ENCODE measurements at regions not wholly inside any gene's neighbourhood (a gene's known extent, or its start where the extent isn't known, plus 50 kb on each side); places are given as distances from the start of the nearest gene placed in this dataset.

- intact Hi-C loops (cut with DNase I), result no loop called here
- 84 to 89% (median 86%) methylated on average over 5 of the region's 5 CpGs for WGBS, 3 donors
Measured at GRCh38 chr2:64196963-64197362, 52.7 kb upstream of the PELI1 start.

GRCh38 chr2:64201151-64201550, 56.9 kb upstream of the PELI1 start:
- TF ChIP-seq POLR2A (IDR thresholded peaks at IDR 0.05), result no peak
- no peak for TF ChIP-seq EP300 (IDR thresholded peaks at IDR 0.05)
- no peak for TF ChIP-seq CTCF (IDR thresholded peaks at IDR 0.05)
- Histone ChIP-seq H3K4me3 (no peak overlapping the region), H3K4me1 (ENCODE audit: insufficient read depth) (peaks cover 5% of the 10 kb centered on the region), H3K36me3 (no peaks in the 10 kb centered on the region), H3K9me3 (no peaks in the 10 kb centered on the region), H3K27me3 (no peaks in the 10 kb centered on the region), H3K27ac (no peak overlapping the region)
- intact Hi-C loops (cut with DNase I), result no loop called here
- WGBS, 3 donors, result 83 to 96% (median 93%) methylated on average over 1 of the region's 1 CpG
- DNase-seq, result no peak

More at GRCh38 chr2:64196963-64197362, 52.7 kb upstream of the PELI1 start:
- Histone ChIP-seq H3K4me3 (no peak overlapping the region), H3K27ac (no peak overlapping the region), H3K27me3 (no peaks in the 10 kb centered on the region), H3K9me3 (no peaks in the 10 kb centered on the region), H3K4me1 (ENCODE audit: insufficient read depth) (no peaks in the 10 kb centered on the region), H3K36me3 (no peaks in the 10 kb centered on the region)
- TF ChIP-seq CTCF (IDR thresholded peaks at IDR 0.05) (no peak), EP300 (IDR thresholded peaks at IDR 0.05) (no peak), POLR2A (IDR thresholded peaks at IDR 0.05) (no peak)
- no peak for DNase-seq

- no peak for DNase-seq
- TF ChIP-seq EP300 (IDR thresholded peaks at IDR 0.05) (no peak), CTCF (IDR thresholded peaks at IDR 0.05) (no peak), POLR2A (IDR thresholded peaks at IDR 0.05) (no peak)
- peaks cover 5% of the 10 kb centered on the region for H3K4me1 ChIP-seq (ENCODE audit: insufficient read depth)
- 26 to 31% (median 27%) methylated on average over 4 of the region's 4 CpGs for WGBS, 3 donors
- H3K27ac ChIP-seq, result peak overlapping the region in 1 of 2 donors; percentile 3
- no peaks in the 10 kb centered on the region for H3K27me3 ChIP-seq
- intact Hi-C loops (cut with DNase I), result no loop called here
- H3K36me3 ChIP-seq, result no peaks in the 10 kb centered on the region
- H3K4me3 ChIP-seq, result no peak overlapping the region
- H3K9me3 ChIP-seq, result no peaks in the 10 kb centered on the region
Measured at GRCh38 chr2:64202206-64202845, 58.1 kb upstream of the PELI1 start.

- no peaks in the 10 kb centered on the region for H3K36me3 ChIP-seq
- TF ChIP-seq POLR2A (IDR thresholded peaks at IDR 0.05), result no peak
- TF ChIP-seq EP300 (IDR thresholded peaks at IDR 0.05), result no peak
- TF ChIP-seq CTCF (IDR thresholded peaks at IDR 0.05), result no peak
- intact Hi-C loops (cut with DNase I), result no loop called here
- no peaks in the 10 kb centered on the region for H3K27me3 ChIP-seq
- no peak overlapping the region for H3K4me3 ChIP-seq
- H3K27ac ChIP-seq, result peak overlapping the region in 1 of 2 donors; percentile 63
- DNase-seq, result peak in 1 of 5 donors; percentile 31
- WGBS, 3 donors, result 17 to 25% (median 21%) methylated on average over 4 of the region's 4 CpGs
- H3K9me3 ChIP-seq, result no peaks in the 10 kb centered on the region
- peaks cover 5% of the 10 kb centered on the region for H3K4me1 ChIP-seq (ENCODE audit: insufficient read depth)
Measured at GRCh38 chr2:64203131-64203857, 59.1 kb upstream of the PELI1 start.
